Mesenchymal stem cell (in vitro differentiated cells and primary cell): ENCODE measurements at regions not wholly inside any gene's neighbourhood (a gene's known extent, or its start where the extent isn't known, plus 50 kb on each side); places are given as distances from the start of the nearest gene placed in this dataset.
A peak's percentile ranks its signal among the peaks of the same experiment; 100 is the strongest.

Experiments
- DNase-seq: peaks from one replicate; pipeline ENCODE4 v3.0.0-alpha.2; 2013
- H2AFZ ChIP-seq: one replicate; pipeline ENCODE4 v1.6.1; 2013; ENCODE audit warnings: low read depth, mild to moderate bottlenecking, control low read depth, inconsistent platforms, low read length, moderate library complexity
- H2AK5ac ChIP-seq: 2 replicates; pipeline ENCODE4 v1.6.1; 2013; ENCODE audit warnings: low read length, moderate library complexity, mild to moderate bottlenecking, inconsistent platforms; ENCODE audit not compliant: severe bottlenecking
- H2BK120ac ChIP-seq: one replicate; pipeline ENCODE4 v1.6.1; 2013; ENCODE audit warnings: low read depth, mild to moderate bottlenecking, inconsistent platforms, low read length, moderate library complexity
- H2BK12ac ChIP-seq, 2 experiments: one replicate each; pipeline ENCODE4 v1.6.1; 2013; ENCODE audit warnings: inconsistent platforms in 2 of 2, low read length in 2 of 2, mild to moderate bottlenecking in 2 of 2, moderate library complexity in 2 of 2, control low read depth in 1 of 2
- H2BK15ac ChIP-seq: one replicate; pipeline ENCODE4 v1.6.1; 2013; ENCODE audit warnings: mild to moderate bottlenecking, low read depth, inconsistent platforms; ENCODE audit not compliant: poor library complexity, severe bottlenecking
- H2BK5ac ChIP-seq: 2 replicates; pipeline ENCODE4 v1.6.1; 2013; ENCODE audit warnings: low read depth, mild to moderate bottlenecking, low read length, control low read depth, inconsistent platforms; ENCODE audit not compliant: poor library complexity, severe bottlenecking
- H3K14ac ChIP-seq, 2 experiments: one replicate each; pipeline ENCODE4 v1.6.1; 2013; ENCODE audit warnings: inconsistent platforms in 2 of 2, low read length in 2 of 2, control low read depth in 1 of 2, mild to moderate bottlenecking in 1 of 2, moderate library complexity in 1 of 2
- H3K18ac ChIP-seq, 2 experiments: one replicate each; pipeline ENCODE4 v1.6.1; 2013; ENCODE audit warnings: inconsistent platforms in 2 of 2, low read length in 2 of 2, control low read depth in 1 of 2, low read depth in 1 of 2, mild to moderate bottlenecking in 1 of 2
- H3K23ac ChIP-seq, 2 experiments: one replicate each; pipeline ENCODE4 v1.6.1; 2013; ENCODE audit warnings: inconsistent platforms in 2 of 2, low read length in 2 of 2, mild to moderate bottlenecking in 2 of 2, moderate library complexity in 2 of 2, control low read depth in 1 of 2
- H3K27ac ChIP-seq: 2 replicates; pipeline ENCODE4 v1.5.1; 2013; ENCODE audit warnings: mild to moderate bottlenecking, moderate library complexity, low read length, control low read depth, inconsistent platforms; ENCODE audit not compliant: poor library complexity, severe bottlenecking
- H3K27me3 ChIP-seq, 2 experiments: 2 replicates each; pipeline versions ENCODE4 v1.6.1 to v1.7.0; 2013; ENCODE audit warnings: low read length in 2 of 2, mild to moderate bottlenecking in 2 of 2, moderate library complexity in 2 of 2, control low read depth in 1 of 2, inconsistent platforms in 1 of 2; ENCODE audit not compliant: control insufficient read depth in 1 of 2, insufficient read depth in 1 of 2
- H3K36me3 ChIP-seq, 2 experiments: 2 replicates each; pipeline versions ENCODE4 v1.6.1 to v1.7.0; 2013; ENCODE audit warnings: low read length in 2 of 2, control low read depth in 1 of 2, inconsistent platforms in 1 of 2, low read depth in 1 of 2, mild to moderate bottlenecking in 1 of 2; ENCODE audit not compliant: insufficient read depth in 2 of 2, control insufficient read depth in 1 of 2
- H3K4ac ChIP-seq, 2 experiments: one replicate each; pipeline ENCODE4 v1.6.1; 2013; ENCODE audit warnings: inconsistent platforms in 2 of 2, low read length in 2 of 2, mild to moderate bottlenecking in 2 of 2, moderate library complexity in 2 of 2, control low read depth in 1 of 2, low read depth in 1 of 2
- H3K4me1 ChIP-seq: 2 replicates; pipeline ENCODE4 v1.6.1; 2013; ENCODE audit warnings: low read depth, low read length, control low read depth; ENCODE audit not compliant: control insufficient read depth, insufficient read depth
- H3K4me2 ChIP-seq: 2 replicates; pipeline ENCODE4 v1.6.1; 2013; ENCODE audit warnings: low read length, mild to moderate bottlenecking, inconsistent platforms; ENCODE audit not compliant: poor library complexity, severe bottlenecking
- H3K4me3 ChIP-seq, 2 experiments: 2 replicates each; pipeline versions ENCODE4 v1.5.1 to v1.7.0; 2013; ENCODE audit warnings: low read length in 2 of 2, mild to moderate bottlenecking in 2 of 2, control low read depth in 1 of 2, low read depth in 1 of 2; ENCODE audit not compliant: insufficient read depth in 1 of 2
- H3K79me1 ChIP-seq: replicated peaks from 2 replicates; pipeline ENCODE4 v1.6.1; 2013; ENCODE audit warnings: mild to moderate bottlenecking, control low read depth, low read length, inconsistent platforms; ENCODE audit not compliant: poor library complexity, severe bottlenecking
- H3K9ac ChIP-seq: 2 replicates; pipeline ENCODE4 v1.7.0; 2013; ENCODE audit warnings: mild to moderate bottlenecking, low read length, moderate library complexity
- H3K9me3 ChIP-seq: 2 replicates; pipeline ENCODE4 v1.7.0; 2013; ENCODE audit warnings: mild to moderate bottlenecking, low read length; ENCODE audit not compliant: control insufficient read depth
- H4K8ac ChIP-seq: one replicate; pipeline ENCODE4 v1.6.1; 2013; ENCODE audit warnings: inconsistent platforms, mild to moderate bottlenecking, low read length, moderate library complexity
- H4K91ac ChIP-seq: one replicate; pipeline ENCODE4 v1.6.1; 2013; ENCODE audit warnings: mild to moderate bottlenecking, low read length, inconsistent platforms
- WGBS: methylation state at CpG from one replicate; pipeline ENCODE4 v1.1.7; 2013; ENCODE audit warnings: mixed read lengths; 5-methylcytosine and 5-hydroxymethylcytosine counted together

DNA sequence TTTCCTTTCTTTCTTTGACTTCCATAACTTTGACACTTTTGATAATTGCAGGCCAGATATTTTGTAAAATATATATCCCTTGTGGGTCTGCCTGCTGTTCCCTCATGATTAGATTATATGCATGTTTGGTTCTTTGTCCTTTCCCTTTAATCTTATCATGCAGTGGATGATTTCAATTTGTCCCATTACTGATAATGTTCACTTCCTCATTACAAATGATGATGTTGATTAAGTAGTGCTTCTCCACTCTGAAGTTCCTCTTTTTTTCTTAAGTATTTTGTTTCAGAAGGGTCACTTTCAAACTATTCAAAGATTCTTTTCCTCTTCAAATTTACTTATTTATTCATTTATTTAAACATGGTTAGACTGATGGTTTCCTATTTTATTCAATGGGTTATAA lies 898.1 kb downstream of the XPNPEP1 start:
- H3K27ac ChIP-seq, result no peak overlapping the region
- no peak overlapping the region for H2BK5ac ChIP-seq
- H3K4me1 ChIP-seq, result no peaks in the 10 kb centered on the region
- no peak overlapping the region for H3K4me2 ChIP-seq
- H2BK120ac ChIP-seq, result no peak overlapping the region
- H2BK12ac ChIP-seq, result no peak overlapping the region
- no peak overlapping the region for H3K4me3 ChIP-seq
- H3K14ac ChIP-seq, result no peak overlapping the region
- H2BK15ac ChIP-seq, result no peak overlapping the region
- H4K91ac ChIP-seq, result no peak overlapping the region
- no peak overlapping the region for H3K9ac ChIP-seq
- H4K8ac ChIP-seq, result no peak overlapping the region
- no peak overlapping the region for H3K18ac ChIP-seq
- H3K4ac ChIP-seq, result no peak overlapping the region
- H2AK5ac ChIP-seq, result no peak overlapping the region
- no peak overlapping the region for H3K23ac ChIP-seq
- H2AFZ ChIP-seq, result no peak overlapping the region
- DNase-seq, result no peak
- H3K36me3 ChIP-seq, result no peaks in the 10 kb centered on the region
- no peaks in the 10 kb centered on the region for H3K27me3 ChIP-seq
- no peaks in the 10 kb centered on the region for H3K9me3 ChIP-seq
- no peaks in the 10 kb centered on the region for H3K79me1 ChIP-seq

DNA sequence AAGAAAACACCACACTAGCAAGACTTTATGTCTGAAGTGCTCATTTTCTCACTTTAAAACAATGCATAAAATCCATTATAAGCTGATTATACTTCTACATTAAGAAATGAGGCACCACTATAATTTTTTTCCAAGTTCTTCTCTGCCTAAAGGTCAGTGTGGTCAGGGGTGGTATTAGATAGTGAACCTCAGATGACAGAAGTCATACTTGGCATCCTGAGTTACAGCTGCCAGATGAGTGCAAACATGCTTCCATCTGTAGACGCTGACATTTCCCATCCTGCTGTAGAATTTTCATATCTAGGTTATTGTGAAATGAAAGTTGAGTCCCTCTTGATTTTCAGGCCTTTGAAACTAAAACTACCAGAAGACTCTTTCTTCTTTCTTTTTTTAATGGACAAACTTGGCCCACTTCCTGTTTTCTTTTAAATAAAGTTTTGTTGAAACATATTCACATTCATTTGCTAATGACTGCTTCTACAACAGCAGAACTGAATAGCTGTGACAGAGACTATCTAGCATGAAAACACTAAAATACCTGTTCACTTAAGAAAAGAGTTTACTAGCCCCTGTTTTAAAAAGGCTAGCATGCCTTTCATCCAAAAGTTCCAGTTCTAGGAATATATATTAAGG lies 900.8 kb downstream of the XPNPEP1 start:
- H3K4me2 ChIP-seq, result no peak overlapping the region
- no peak overlapping the region for H2AFZ ChIP-seq
- DNase-seq, result no peak
- H3K14ac ChIP-seq, result no peak overlapping the region
- no peak overlapping the region for H3K4ac ChIP-seq
- no peak overlapping the region for H4K8ac ChIP-seq
- H2BK120ac ChIP-seq, result no peak overlapping the region
- H2BK15ac ChIP-seq, result no peak overlapping the region
- no peaks in the 10 kb centered on the region for H3K36me3 ChIP-seq
- WGBS, result no CpG with 5 or more reads among the region's 1 CpG
- H3K23ac ChIP-seq, result no peak overlapping the region
- H3K27ac ChIP-seq, result no peak overlapping the region
- H3K27me3 ChIP-seq, result no peaks in the 10 kb centered on the region
- no peaks in the 10 kb centered on the region for H3K4me1 ChIP-seq
- no peak overlapping the region for H2BK5ac ChIP-seq
- no peak overlapping the region for H2AK5ac ChIP-seq
- H4K91ac ChIP-seq, result no peak overlapping the region
- H3K4me3 ChIP-seq, result no peak overlapping the region
- H2BK12ac ChIP-seq, result no peak overlapping the region
- H3K18ac ChIP-seq, result no peak overlapping the region
- no peaks in the 10 kb centered on the region for H3K9me3 ChIP-seq
- H3K9ac ChIP-seq, result no peak overlapping the region
- H3K79me1 ChIP-seq, result no peaks in the 10 kb centered on the region

DNA sequence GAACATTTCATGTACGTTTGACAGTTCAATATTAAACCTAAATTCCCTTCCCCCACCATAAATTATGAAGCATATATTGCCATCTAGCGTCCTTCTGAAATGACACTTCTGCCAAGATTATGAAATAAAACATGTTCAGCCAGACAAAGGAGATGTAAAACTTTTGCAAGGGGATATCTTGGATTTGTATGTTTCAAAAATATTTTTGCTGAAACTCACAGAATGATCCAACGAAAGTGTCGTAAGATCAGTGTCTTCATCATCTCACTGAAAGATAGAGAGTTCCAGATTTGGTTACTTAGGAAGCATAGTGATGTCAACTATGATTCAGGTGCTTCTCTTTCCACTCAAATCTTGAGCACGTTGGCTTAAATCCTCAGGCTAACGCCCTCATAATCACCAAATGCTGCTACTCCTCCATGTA lies 904.3 kb downstream of the XPNPEP1 start:
- no peaks in the 10 kb centered on the region for H3K36me3 ChIP-seq
- H2AK5ac ChIP-seq, result no peak overlapping the region
- H3K4me2 ChIP-seq, result no peak overlapping the region
- no peak overlapping the region for H3K23ac ChIP-seq
- no peak overlapping the region for H3K9ac ChIP-seq
- no peaks in the 10 kb centered on the region for H3K9me3 ChIP-seq
- no peak overlapping the region for H3K4ac ChIP-seq
- no peak overlapping the region for H3K27ac ChIP-seq
- H2AFZ ChIP-seq, result no peak overlapping the region
- no peak overlapping the region for H2BK120ac ChIP-seq
- 89% methylated on average over 6 of the region's 6 CpGs for WGBS
- no peak overlapping the region for H2BK5ac ChIP-seq
- no peaks in the 10 kb centered on the region for H3K79me1 ChIP-seq
- no peaks in the 10 kb centered on the region for H3K4me1 ChIP-seq
- H2BK12ac ChIP-seq, result no peak overlapping the region
- H4K8ac ChIP-seq, result no peak overlapping the region
- DNase-seq, result no peak
- no peak overlapping the region for H3K18ac ChIP-seq
- no peaks in the 10 kb centered on the region for H3K27me3 ChIP-seq
- no peak overlapping the region for H3K4me3 ChIP-seq
- no peak overlapping the region for H3K14ac ChIP-seq
- no peak overlapping the region for H2BK15ac ChIP-seq
- no peak overlapping the region for H4K91ac ChIP-seq

DNA sequence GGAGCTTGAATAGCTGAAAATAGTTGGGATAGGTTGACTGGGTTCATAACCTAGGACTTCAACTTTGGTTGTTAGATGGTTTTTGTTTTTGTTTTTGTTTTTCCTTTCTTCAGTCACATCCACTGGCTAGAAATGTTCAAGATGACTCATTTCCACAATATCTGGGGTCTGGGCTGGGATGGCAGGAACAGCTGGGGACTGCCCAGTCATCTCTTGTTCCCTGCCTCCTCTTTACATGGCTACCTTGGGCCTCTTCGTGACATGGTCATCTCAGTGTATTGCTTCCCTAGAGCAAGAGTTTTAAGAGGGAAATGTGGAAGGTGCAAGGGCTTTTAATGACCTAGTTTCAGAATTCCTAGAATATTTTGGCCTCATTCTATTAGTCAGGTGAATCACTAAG lies 915.8 kb downstream of the XPNPEP1 start:
- no peak overlapping the region for H3K18ac ChIP-seq
- no peak overlapping the region for H2AFZ ChIP-seq
- no peak overlapping the region for H4K8ac ChIP-seq
- H3K4me3 ChIP-seq, result no peak overlapping the region
- no CpG with 5 or more reads among the region's 1 CpG for WGBS
- H2AK5ac ChIP-seq, result no peak overlapping the region
- no peak overlapping the region for H3K4me2 ChIP-seq
- no peak overlapping the region for H3K27ac ChIP-seq
- H3K36me3 ChIP-seq, result no peaks in the 10 kb centered on the region
- no peak for DNase-seq
- H2BK12ac ChIP-seq, result no peak overlapping the region
- H2BK5ac ChIP-seq, result no peak overlapping the region
- H3K4me1 ChIP-seq, result no peaks in the 10 kb centered on the region
- no peaks in the 10 kb centered on the region for H3K79me1 ChIP-seq
- H3K9me3 ChIP-seq, result no peaks in the 10 kb centered on the region
- no peaks in the 10 kb centered on the region for H3K27me3 ChIP-seq
- no peak overlapping the region for H2BK120ac ChIP-seq
- peak overlapping the region in 1 of 2 experiments; percentile 40 for H3K23ac ChIP-seq
- no peak overlapping the region for H3K9ac ChIP-seq
- no peak overlapping the region for H3K4ac ChIP-seq
- no peak overlapping the region for H2BK15ac ChIP-seq
- peak overlapping the region; percentile 11 for H4K91ac ChIP-seq
- no peak overlapping the region for H3K14ac ChIP-seq
